IMR-90 (cell line): ENCODE measurements at regions not wholly inside any gene's neighbourhood (a gene's known extent, or its start where the extent isn't known, plus 50 kb on each side); places are given as distances from the start of the nearest gene placed in this dataset.

Experiments
- ATAC-seq: fragments of 200-7000 bp; cut with Tn5 transposase; 2 replicates; pipeline ENCODE4 v1.9.1; 2020; ENCODE audit warnings: low read depth, mild to moderate bottlenecking, moderate library complexity
- BruUV-seq: library from RNA; stranded (reverse); fragments of 400-500 nt; replicated peaks from 2 replicates; lab custom pipeline; 2021; lab: Mats Ljungman, UMichigan
- CTCF ChIA-PET: fragments of 300-600 bp; formaldehyde crosslinking; extraction: SDS; loops from one replicate; lab custom pipeline; 2021; ENCODE audit warnings: antibody characterized with exemption; lab: Yijun Ruan, JAX
- POLR2A ChIA-PET: fragments of 300-600 bp; sonication (Branson Sonifier 250); formaldehyde crosslinking; loops from one replicate; lab custom pipeline; 2022; ENCODE audit warnings: antibody characterized with exemption; ENCODE audit not compliant: unreplicated experiment; lab: Charles Lee
- DNase-seq: peaks from one replicate; pipeline ENCODE4 v3.0.0; 2013
- H2AFZ ChIP-seq: replicated peaks from 2 replicates; pipeline ENCODE3; 2013; ENCODE audit warnings: low read length, mild to moderate bottlenecking; ENCODE audit not compliant: poor library complexity
- H2AK5ac ChIP-seq: 2 replicates; pipeline ENCODE4 v1.6.1; 2013; ENCODE audit warnings: low read depth, low read length, inconsistent platforms
- H2AK9ac ChIP-seq: replicated peaks from 2 replicates; pipeline ENCODE3; 2013; ENCODE audit warnings: mild to moderate bottlenecking, low read depth, low read length, moderate library complexity; ENCODE audit not compliant: poor library complexity
- H2BK120ac ChIP-seq: 2 replicates; pipeline ENCODE4 v1.6.1; 2013; ENCODE audit warnings: low read depth, low read length, inconsistent platforms
- H2BK15ac ChIP-seq: 3 replicates; pipeline ENCODE4 v1.6.1; 2013; ENCODE audit warnings: low read depth, low read length, inconsistent platforms
- H2BK20ac ChIP-seq: 2 replicates; pipeline ENCODE4 v1.6.1; 2013; ENCODE audit warnings: low read depth, mild to moderate bottlenecking, inconsistent platforms, low read length, moderate library complexity
- H2BK5ac ChIP-seq: 2 replicates; pipeline ENCODE4 v1.6.1; 2013; ENCODE audit warnings: mild to moderate bottlenecking, low read depth, low read length, inconsistent platforms; ENCODE audit not compliant: poor library complexity, severe bottlenecking
- H3K14ac ChIP-seq: replicated peaks from 2 replicates; pipeline ENCODE4 v1.6.1; 2013; ENCODE audit warnings: low read depth, low read length, inconsistent platforms
- H3K18ac ChIP-seq: 2 replicates; pipeline ENCODE4 v1.6.1; 2013; ENCODE audit warnings: low read depth, low read length, control low read depth
- H3K23ac ChIP-seq: 2 replicates; pipeline ENCODE4 v1.6.1; 2013; ENCODE audit warnings: low read depth, low read length, inconsistent platforms
- H3K27ac ChIP-seq: 2 replicates; pipeline ENCODE4 v1.5.1; 2013; ENCODE audit warnings: mild to moderate bottlenecking, control low read depth, low read length; ENCODE audit not compliant: insufficient read depth
- H3K27me3 ChIP-seq: 2 replicates; pipeline ENCODE4 v1.6.1; 2013; ENCODE audit warnings: low read length; ENCODE audit not compliant: control insufficient read depth, insufficient read depth
- H3K36me3 ChIP-seq: 2 replicates; pipeline ENCODE4 v1.6.1; 2013; ENCODE audit warnings: low read length, mixed read lengths; ENCODE audit not compliant: control insufficient read depth, insufficient read depth
- H3K4ac ChIP-seq: 2 replicates; pipeline ENCODE4 v1.6.1; 2013; ENCODE audit warnings: low read depth, low read length, inconsistent platforms
- H3K4me1 ChIP-seq: 2 replicates; pipeline ENCODE4 v1.6.1; 2013; ENCODE audit warnings: low read length, mixed read lengths; ENCODE audit not compliant: control insufficient read depth, insufficient read depth
- H3K4me2 ChIP-seq: 2 replicates; pipeline ENCODE4 v1.6.1; 2013; ENCODE audit warnings: low read depth, mild to moderate bottlenecking, control low read depth, low read length, moderate library complexity
- H3K4me3 ChIP-seq: 2 replicates; pipeline ENCODE4 v1.5.1; 2013; ENCODE audit warnings: low read depth, mild to moderate bottlenecking, control low read depth, low read length, moderate library complexity; ENCODE audit not compliant: insufficient read depth
- H3K56ac ChIP-seq: 2 replicates; pipeline ENCODE4 v1.6.1; 2013; ENCODE audit warnings: low read length, inconsistent platforms; ENCODE audit not compliant: insufficient read depth; ENCODE audit errors: extremely low read depth
- H3K79me1 ChIP-seq, 2 experiments: 2 replicates each; pipeline ENCODE4 v1.6.1; 2013; ENCODE audit warnings: low read length in 2 of 2, inconsistent platforms in 1 of 2, low read depth in 1 of 2
- H3K9ac ChIP-seq: 2 replicates; pipeline ENCODE4 v1.6.1; 2013; ENCODE audit warnings: low read depth, low read length, control low read depth
- H3K9me1 ChIP-seq: 2 replicates; pipeline ENCODE4 v1.6.1; 2013; ENCODE audit warnings: low read length, inconsistent platforms; ENCODE audit not compliant: insufficient read depth
- H3K9me3 ChIP-seq: 2 replicates; pipeline ENCODE4 v1.6.1; 2013; ENCODE audit warnings: low read length; ENCODE audit not compliant: control insufficient read depth, insufficient read depth
- H4K20me1 ChIP-seq: 2 replicates; pipeline ENCODE4 v1.6.1; 2013; ENCODE audit warnings: low read length, inconsistent platforms; ENCODE audit not compliant: insufficient read depth
- H4K5ac ChIP-seq: 2 replicates; pipeline ENCODE4 v1.6.1; 2013; ENCODE audit warnings: mild to moderate bottlenecking, low read depth, low read length, control low read depth
- H4K8ac ChIP-seq, 2 experiments: 2 replicates each; pipeline ENCODE4 v1.6.1; 2013; ENCODE audit warnings: low read depth in 2 of 2, low read length in 2 of 2, control low read depth in 1 of 2, inconsistent platforms in 1 of 2
- H4K91ac ChIP-seq: 2 replicates; pipeline ENCODE4 v1.6.1; 2013; ENCODE audit warnings: low read depth, low read length, inconsistent platforms; ENCODE audit not compliant: insufficient read depth
- FOS ChIP-seq: fragments of 150-350 bp; IDR thresholded peaks from 2 replicates; pipeline ENCODE4 v1.6.1; 2016; ENCODE audit warnings: low read depth, low read length
- RFX5 ChIP-seq: IDR thresholded peaks from 2 replicates; pipeline ENCODE4 v1.8.0; 2012; ENCODE audit warnings: low read depth, mild to moderate bottlenecking, low read length, moderate library complexity
- WGBS, 2 experiments: methylation state at CpG; one replicate each; pipeline versions ENCODE4 v1.1.5 to v1.1.7; 2013; ENCODE audit warnings: missing lambda C conversion rate in 2 of 2; ENCODE audit not compliant: insufficient read length in 1 of 2; ENCODE audit errors: extremely low coverage in 2 of 2; 5-methylcytosine and 5-hydroxymethylcytosine counted together
- dilution Hi-C: fragments of 300-500 bp; cut with HindIII; formaldehyde crosslinking; loops from one replicate; pipeline ENCODE4 v1.14.3; 2018; ENCODE audit warnings: low sequenced_read_pairs; ENCODE audit not compliant: unreplicated experiment
- in situ Hi-C: fragments of 300-500 bp; cut with MboI; formaldehyde crosslinking; loops from 3 replicates; pipeline ENCODE4 v1.14.3; 2019; ENCODE audit warnings: low sequenced_read_pairs, inconsistent platforms, mixed read lengths
- intact Hi-C: fragments of 100-400 bp; cut with micrococcal nuclease; formaldehyde crosslinking; loops from 2 replicates; pipeline ENCODE4 v1.10.0; 2022

DNA sequence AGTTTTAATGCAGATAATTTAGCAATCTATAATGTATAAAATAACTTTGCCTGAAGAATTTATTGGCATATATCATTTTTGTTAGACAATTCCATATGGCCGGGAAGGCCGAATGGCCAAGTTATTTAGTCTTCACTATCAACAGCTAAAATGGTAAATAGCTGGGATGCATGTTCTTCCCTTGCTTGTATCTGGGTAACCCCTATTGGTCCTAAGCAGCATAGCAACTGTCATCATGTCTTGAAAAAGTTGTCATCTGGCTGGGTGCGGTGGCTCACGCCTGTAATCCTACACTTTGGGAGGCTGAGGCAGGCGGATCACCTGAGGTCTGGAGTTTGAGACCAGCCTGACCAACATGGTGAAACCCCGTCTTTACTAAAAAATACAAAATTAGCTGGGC is 340.0 kb upstream of the DPYD start:
- Histone ChIP-seq H2BK5ac (no peak overlapping the region), H2BK120ac (no peak overlapping the region), H3K4me2 (no peak overlapping the region), H3K9me1 (no peaks in the 10 kb centered on the region), H2AK9ac (no peak overlapping the region), H3K27ac (no peak overlapping the region), H4K91ac (no peak overlapping the region), H3K23ac (no peak overlapping the region), H3K56ac (no peak overlapping the region), H4K5ac (no peak overlapping the region), H3K79me1 (no peaks in the 10 kb centered on the region), H3K36me3 (no peaks in the 10 kb centered on the region), H4K8ac (no peak overlapping the region), H3K9me3 (no peaks in the 10 kb centered on the region), H2AFZ (no peak overlapping the region), H3K27me3 (no peaks in the 10 kb centered on the region), H3K18ac (no peak overlapping the region), H3K4me3 (no peak overlapping the region), H3K14ac (no peak overlapping the region), H2BK20ac (no peak overlapping the region), H2AK5ac (no peak overlapping the region), H2BK15ac (no peak overlapping the region), H3K4me1 (0 out of 2 replicates have a peak, but pooled peaks cover 1% of the 10 kb centered on the region), H3K9ac (no peak overlapping the region), H3K4ac (no peak overlapping the region), H4K20me1 (no peaks in the 10 kb centered on the region)
- WGBS, 2 experiments: 80% methylated on average over 1 of the region's 6 CpGs; no CpG with 5 or more reads in 1 of the 2 experiments
- CTCF ChIA-PET: interaction anchor here (1.0 kb wide), 1 partner anchor 101 kb away, joined by 3 read pairs; no protein-coding TSS in a partner anchor
- in situ Hi-C loops: no loop called here
- dilution Hi-C loops: no loop called here
- intact Hi-C loops: no loop called here
- ATAC-seq: no peak
- POLR2A ChIA-PET: no interaction called here
- BruUV-seq: no TSS peak
- DNase-seq: no peak
- TF ChIP-seq RFX5 (no peak), FOS (no peak)
